Hepatocyte (in vitro differentiated cells): ENCODE measurements at regions not wholly inside any gene's neighbourhood (a gene's known extent, or its start where the extent isn't known, plus 50 kb on each side); places are given as distances from the start of the nearest gene placed in this dataset.

Experiments
- EZH2 ChIP-seq: fragments of 200-600 bp; sonication (generic); IDR thresholded peaks from 2 replicates; pipeline ENCODE4 v1.6.1; 2016; ENCODE audit warnings: antibody characterized with exemption, mild to moderate bottlenecking, borderline replicate concordance
- TF ChIP-seq, protein P1 (sequence below): fragments of 200-600 bp; sonication (generic); IDR thresholded peaks from 2 replicates; pipeline ENCODE4 v1.5.1; 2016; ENCODE audit warnings: antibody characterized with exemption, mild to moderate bottlenecking; ENCODE audit not compliant: poor library complexity

DNA sequence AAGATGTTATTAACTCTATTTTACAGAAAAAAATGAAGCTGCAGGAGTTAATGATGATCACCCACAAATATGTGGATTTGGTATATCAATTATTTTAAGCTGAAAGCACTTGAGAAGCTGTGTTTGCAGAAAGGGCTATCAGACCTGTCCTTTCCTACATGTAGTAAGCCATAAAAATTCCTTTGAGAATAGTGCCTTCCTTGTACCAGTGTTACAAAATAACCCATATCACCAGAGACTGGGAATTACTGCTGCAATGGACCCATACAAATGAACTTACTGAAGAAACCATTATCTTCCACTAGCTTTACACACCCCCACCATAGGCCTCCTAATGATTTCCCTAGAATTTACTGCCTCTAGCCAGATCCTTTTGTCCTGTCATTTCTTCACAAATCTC, 99.2 kb upstream of the ZRANB2 start:
- TF ChIP-seq, protein P1, sequence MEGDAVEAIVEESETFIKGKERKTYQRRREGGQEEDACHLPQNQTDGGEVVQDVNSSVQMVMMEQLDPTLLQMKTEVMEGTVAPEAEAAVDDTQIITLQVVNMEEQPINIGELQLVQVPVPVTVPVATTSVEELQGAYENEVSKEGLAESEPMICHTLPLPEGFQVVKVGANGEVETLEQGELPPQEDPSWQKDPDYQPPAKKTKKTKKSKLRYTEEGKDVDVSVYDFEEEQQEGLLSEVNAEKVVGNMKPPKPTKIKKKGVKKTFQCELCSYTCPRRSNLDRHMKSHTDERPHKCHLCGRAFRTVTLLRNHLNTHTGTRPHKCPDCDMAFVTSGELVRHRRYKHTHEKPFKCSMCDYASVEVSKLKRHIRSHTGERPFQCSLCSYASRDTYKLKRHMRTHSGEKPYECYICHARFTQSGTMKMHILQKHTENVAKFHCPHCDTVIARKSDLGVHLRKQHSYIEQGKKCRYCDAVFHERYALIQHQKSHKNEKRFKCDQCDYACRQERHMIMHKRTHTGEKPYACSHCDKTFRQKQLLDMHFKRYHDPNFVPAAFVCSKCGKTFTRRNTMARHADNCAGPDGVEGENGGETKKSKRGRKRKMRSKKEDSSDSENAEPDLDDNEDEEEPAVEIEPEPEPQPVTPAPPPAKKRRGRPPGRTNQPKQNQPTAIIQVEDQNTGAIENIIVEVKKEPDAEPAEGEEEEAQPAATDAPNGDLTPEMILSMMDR: no peak
- no peak for TF ChIP-seq EZH2
